ENCODE measurements at regions not wholly inside any gene's neighbourhood (a gene's known extent, or its start where the extent isn't known, plus 50 kb on each side); places are given as distances from the start of the nearest gene placed in this dataset.
"Not testable (repeated sequence)": the region's sequence is repeated elsewhere in the genome, so short reads cannot be mapped to it uniquely, and the experiment has no call there.

DNA sequence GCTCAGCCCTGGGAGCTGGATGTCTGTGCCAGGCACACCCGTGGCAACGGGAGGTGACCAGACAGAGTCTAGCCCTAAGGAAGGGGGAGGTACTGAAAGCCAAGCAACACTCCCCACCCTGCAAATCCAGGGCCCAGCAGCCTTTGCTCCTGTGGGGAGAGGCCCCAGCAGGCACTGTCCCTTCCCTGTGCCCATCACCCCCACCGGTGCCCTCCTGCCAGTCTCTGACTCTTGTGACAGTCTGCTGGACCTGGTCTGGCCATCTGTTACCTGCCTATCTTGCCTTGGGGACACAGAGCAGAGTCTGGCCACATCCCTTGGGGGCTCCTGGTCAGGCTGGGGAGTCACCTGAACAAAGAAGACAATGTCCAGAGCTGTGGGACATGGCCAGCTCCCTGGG lies 520.2 kb downstream of the TP53TG3F start:
- not testable (repeated sequence) for ATAC-seq; H3K27me3 Mint-ChIP-seq (ENCODE audit: low read depth)

DNA sequence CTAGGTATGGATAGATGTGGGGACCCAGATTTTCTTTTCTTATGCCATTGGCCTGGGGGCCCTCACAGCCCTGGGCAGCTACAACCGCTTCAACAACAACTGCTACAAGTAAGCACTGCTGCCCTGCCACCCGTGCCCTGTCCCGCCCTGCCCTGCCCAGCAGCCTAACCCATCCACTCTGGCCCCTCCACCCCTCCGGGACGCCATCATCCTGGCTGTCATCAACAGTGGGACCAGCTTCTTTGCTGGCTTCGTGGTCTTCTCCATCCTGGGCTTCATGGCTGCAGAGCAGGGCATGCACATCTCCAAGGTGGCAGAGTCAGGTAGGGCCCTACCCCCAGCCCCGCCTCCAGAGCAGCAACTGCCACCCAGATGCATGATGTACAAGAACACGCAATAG lies 521.3 kb downstream of the TP53TG3F start:
- H3K9me3 Mint-ChIP-seq; H3K27me3 Mint-ChIP-seq (ENCODE audit: low read depth); DNase-seq; H3K4me1 Mint-ChIP-seq (ENCODE audit: low read depth); H3K4me3 Mint-ChIP-seq; ATAC-seq; H3K36me3 Mint-ChIP-seq (ENCODE audit: insufficient read depth): not testable (repeated sequence)

More for the DNA sequence above, 520.2 kb downstream of the TP53TG3F start:
- not testable (repeated sequence) for H3K9me3 Mint-ChIP-seq; H3K4me3 Mint-ChIP-seq; H3K36me3 Mint-ChIP-seq (ENCODE audit: insufficient read depth); H3K4me1 Mint-ChIP-seq (ENCODE audit: low read depth); DNase-seq

DNA sequence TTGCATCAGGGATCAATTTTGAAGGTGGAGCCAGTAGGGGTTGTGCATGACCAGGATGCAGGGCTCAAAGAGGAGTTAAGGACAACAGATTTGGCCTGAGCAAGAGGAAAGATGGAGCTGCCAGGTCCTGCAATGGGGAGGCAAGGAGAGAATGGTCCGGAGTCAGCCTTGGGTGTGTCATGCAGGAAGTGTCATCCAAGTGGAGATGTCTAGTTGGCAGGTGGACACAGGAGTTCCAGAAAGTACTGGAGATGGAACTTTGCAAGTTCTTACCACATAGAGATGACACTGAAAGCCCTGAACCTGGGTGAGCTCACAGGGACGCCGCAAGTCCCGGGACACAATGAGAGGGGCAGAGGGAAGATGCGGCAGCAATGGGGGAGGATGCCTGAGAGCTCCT lies 525.0 kb downstream of the TP53TG3F start:
- not testable (repeated sequence) for H3K4me3 Mint-ChIP-seq; H3K36me3 Mint-ChIP-seq (ENCODE audit: insufficient read depth); ATAC-seq; H3K4me1 Mint-ChIP-seq (ENCODE audit: low read depth); DNase-seq; H3K27me3 Mint-ChIP-seq (ENCODE audit: low read depth); H3K9me3 Mint-ChIP-seq

GRCh38 chr16:33986521-33986920 lies 527.1 kb downstream of the TP53TG3F start:
- not testable (repeated sequence) for H3K36me3 Mint-ChIP-seq (ENCODE audit: insufficient read depth); DNase-seq

GRCh38 chr16:33987348-33987963 lies 528.0 kb downstream of the TP53TG3F start:
- H3K36me3 Mint-ChIP-seq (ENCODE audit: insufficient read depth); H3K9me3 Mint-ChIP-seq; H3K27me3 Mint-ChIP-seq (ENCODE audit: low read depth); H3K4me1 Mint-ChIP-seq (ENCODE audit: low read depth); DNase-seq; H3K4me3 Mint-ChIP-seq; ATAC-seq: not testable (repeated sequence)

More at GRCh38 chr16:33986521-33986920, 527.1 kb downstream of the TP53TG3F start:
- ATAC-seq; H3K9me3 Mint-ChIP-seq; H3K4me3 Mint-ChIP-seq; H3K4me1 Mint-ChIP-seq (ENCODE audit: low read depth); H3K27me3 Mint-ChIP-seq (ENCODE audit: low read depth): not testable (repeated sequence)

DNA sequence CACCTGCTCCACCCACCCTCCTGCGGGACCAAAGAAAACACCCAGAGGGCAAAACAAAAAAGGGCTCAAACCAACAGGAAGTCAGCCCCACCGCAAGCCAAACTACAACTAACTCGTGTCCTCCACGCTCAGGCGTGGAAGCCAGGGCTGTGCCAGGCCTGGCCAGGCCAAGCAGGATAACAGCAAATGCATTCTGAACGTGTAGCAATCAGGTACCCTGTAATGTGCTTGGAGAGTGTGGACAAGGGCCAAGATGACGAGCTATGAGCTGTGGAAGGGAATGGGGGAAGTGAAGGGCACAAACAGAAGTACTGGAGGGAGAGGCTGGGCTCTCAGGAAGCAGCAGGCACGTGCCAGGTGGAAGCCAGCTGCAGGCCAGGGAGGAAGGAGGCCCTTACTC lies 528.6 kb downstream of the TP53TG3F start:
- ATAC-seq; H3K4me3 Mint-ChIP-seq; H3K36me3 Mint-ChIP-seq (ENCODE audit: insufficient read depth); H3K9me3 Mint-ChIP-seq; DNase-seq; H3K27me3 Mint-ChIP-seq (ENCODE audit: low read depth); H3K4me1 Mint-ChIP-seq (ENCODE audit: low read depth): not testable (repeated sequence)

DNA sequence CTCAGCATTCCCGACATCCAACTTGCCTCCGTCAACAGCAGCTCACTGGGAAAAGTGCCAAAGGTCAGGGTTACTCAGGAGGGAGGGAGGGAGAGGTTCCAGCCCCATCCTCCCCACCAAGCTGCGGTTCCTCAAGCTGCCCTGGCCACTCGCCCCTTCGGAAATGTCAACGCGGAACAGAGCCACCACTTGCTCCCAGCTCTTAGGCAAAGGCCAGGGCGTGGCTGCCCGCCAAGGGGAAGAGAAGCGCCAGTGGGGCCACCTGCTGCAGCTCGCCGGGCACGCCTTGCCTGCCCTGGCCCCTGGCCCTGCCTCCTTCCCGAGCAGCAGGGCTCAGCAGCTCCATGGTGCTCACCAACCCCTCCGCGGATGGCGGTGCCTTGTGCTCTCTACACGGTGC lies 531.1 kb downstream of the TP53TG3F start:
- H3K9me3 Mint-ChIP-seq; DNase-seq; H3K4me3 Mint-ChIP-seq; H3K4me1 Mint-ChIP-seq (ENCODE audit: low read depth); H3K27me3 Mint-ChIP-seq (ENCODE audit: low read depth); ATAC-seq; H3K36me3 Mint-ChIP-seq (ENCODE audit: insufficient read depth): not testable (repeated sequence)

- not testable (repeated sequence) for H3K36me3 Mint-ChIP-seq (ENCODE audit: insufficient read depth)
These were observed 533.2 kb downstream of the TP53TG3F start for GRCh38 chr16:33992513-33993177.

DNA sequence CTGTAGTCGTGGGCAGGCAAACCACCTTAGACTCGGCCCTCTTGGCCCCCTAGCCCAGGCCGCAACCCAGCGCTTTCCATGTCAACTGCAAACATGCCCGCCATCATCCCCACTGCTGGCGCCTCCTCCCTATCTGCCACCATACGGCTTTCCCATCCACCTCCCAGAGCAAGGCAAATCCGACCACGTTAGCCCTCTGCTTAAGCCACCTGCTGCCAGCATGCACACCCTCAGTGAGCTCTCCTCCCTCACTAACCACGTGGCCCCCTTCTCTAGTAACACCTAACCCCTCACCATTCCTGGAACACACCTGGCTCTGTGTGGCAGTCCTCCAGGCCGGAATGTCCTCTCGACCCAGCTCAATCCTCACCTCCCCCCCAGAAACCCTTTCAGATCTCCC lies 534.8 kb downstream of the TP53TG3F start:
- H3K36me3 Mint-ChIP-seq (ENCODE audit: insufficient read depth); H3K4me3 Mint-ChIP-seq; H3K27me3 Mint-ChIP-seq (ENCODE audit: low read depth); ATAC-seq; DNase-seq; H3K9me3 Mint-ChIP-seq; H3K4me1 Mint-ChIP-seq (ENCODE audit: low read depth): not testable (repeated sequence)

More at GRCh38 chr16:33992513-33993177, 533.2 kb downstream of the TP53TG3F start:
- H3K4me3 Mint-ChIP-seq; H3K4me1 Mint-ChIP-seq (ENCODE audit: low read depth); DNase-seq; H3K27me3 Mint-ChIP-seq (ENCODE audit: low read depth); H3K9me3 Mint-ChIP-seq; ATAC-seq: not testable (repeated sequence)

DNA sequence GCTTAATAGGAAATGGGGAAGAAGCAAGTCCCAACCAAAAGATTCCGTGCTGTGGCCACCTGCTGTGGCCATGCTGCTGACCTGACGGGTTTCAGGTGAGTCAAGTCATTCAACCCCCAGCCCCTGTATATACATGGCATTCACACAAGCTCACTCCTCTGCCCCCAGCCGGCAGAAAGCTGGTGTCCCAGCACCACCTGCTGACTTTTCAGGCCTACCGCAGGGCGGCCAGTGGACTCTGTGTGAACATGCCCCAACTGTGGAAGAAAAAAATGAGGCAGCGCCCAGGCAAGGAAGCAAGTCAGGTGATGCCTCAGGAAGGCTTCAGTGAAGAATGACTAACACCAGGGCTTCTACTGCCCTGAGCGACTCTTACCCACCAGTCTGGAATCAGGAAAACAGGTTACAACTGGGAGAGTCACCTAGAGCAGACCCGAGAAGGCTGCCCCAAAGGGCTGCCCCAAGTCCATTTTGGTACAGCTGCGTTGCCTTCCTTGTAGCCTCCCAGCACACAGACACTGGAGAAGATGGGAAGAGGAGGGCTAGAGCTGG lies 536.5 kb downstream of the TP53TG3F start:
- not testable (repeated sequence) for H3K27me3 Mint-ChIP-seq (ENCODE audit: low read depth); H3K4me1 Mint-ChIP-seq (ENCODE audit: low read depth); H3K9me3 Mint-ChIP-seq; ATAC-seq; H3K36me3 Mint-ChIP-seq (ENCODE audit: insufficient read depth); H3K4me3 Mint-ChIP-seq; DNase-seq

DNA sequence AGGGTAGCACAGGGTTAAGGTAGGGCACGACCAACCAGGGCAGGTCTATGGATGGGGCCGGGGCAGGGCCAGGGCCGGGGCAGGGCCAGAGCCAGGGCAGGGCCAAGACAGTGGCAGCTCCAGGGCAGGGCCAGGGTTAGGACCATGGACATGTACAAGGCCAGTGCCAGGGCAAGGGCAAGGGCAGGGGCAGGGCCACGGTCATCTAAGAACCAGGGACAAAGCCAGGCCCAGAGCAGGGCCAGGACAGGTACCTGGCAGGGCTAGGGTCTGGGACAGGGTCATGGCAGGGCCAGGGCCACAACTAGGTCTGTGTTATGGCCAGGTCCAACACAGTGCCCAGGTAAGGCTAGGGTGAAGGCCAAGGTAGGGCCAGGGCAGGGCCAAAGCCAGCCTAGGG lies 541.8 kb downstream of the TP53TG3F start:
- H3K9me3 Mint-ChIP-seq, DNase-seq: not testable (repeated sequence)

GRCh38 chr16:34001961-34002360 lies 542.5 kb downstream of the TP53TG3F start:
- not testable (repeated sequence) for H3K4me1 Mint-ChIP-seq (ENCODE audit: low read depth); DNase-seq

More for the DNA sequence above, 541.8 kb downstream of the TP53TG3F start:
- H3K27me3 Mint-ChIP-seq (ENCODE audit: low read depth); H3K4me3 Mint-ChIP-seq; H3K4me1 Mint-ChIP-seq (ENCODE audit: low read depth); ATAC-seq; H3K36me3 Mint-ChIP-seq (ENCODE audit: insufficient read depth): not testable (repeated sequence)

DNA sequence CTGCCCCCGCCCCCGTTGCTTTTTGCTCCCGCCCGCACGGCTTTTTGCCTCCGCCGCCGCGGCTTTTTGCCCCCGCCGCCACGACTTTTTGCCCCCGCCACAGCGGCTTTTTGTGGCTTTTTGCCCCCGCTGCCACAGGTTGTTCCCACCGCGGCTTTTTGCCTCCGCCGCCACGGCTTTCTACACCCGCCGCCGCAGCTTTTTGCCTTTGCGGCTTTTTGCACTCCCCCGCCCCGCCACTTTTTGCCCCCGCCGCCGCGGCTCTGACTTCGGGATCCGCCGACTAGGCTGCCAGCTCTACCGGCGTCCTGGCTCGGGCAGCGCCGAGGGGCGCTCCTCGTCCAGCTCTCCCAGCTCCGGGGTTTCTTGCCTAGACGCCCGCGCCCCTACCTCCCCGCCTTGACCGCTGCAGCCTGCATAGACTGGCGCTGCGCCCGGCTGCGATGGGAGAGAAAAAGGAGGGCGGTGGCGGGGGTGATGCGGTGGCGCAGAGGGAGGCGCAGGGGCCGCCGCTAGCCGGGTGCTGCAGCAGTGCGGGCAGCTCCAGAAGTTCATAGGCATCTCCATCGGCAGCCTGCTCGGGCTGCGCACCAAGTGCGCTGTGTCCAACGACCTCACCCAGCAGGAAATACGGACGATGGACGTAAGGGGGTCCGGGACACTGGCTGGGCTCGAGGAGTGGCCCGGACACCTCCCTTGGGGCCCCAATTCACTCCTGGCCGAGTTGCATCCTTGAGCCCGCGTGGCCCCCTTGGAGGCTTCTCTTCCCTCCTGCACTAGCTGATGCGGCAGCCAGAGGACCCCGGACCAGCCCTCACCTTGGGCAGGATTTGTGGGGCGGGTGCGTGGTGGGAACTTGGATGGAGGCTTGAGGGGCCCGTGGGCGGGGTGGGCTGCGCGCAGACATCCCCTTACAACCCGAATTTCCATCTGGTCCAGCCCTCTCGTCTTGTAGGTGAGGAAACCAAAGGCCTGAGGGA lies 555.7 kb downstream of the TP53TG3F start:
- not testable (repeated sequence) for DNase-seq; H3K9me3 Mint-ChIP-seq; H3K4me1 Mint-ChIP-seq (ENCODE audit: low read depth); ATAC-seq; H3K4me3 Mint-ChIP-seq; H3K27me3 Mint-ChIP-seq (ENCODE audit: low read depth); H3K36me3 Mint-ChIP-seq (ENCODE audit: insufficient read depth)

More at GRCh38 chr16:34001961-34002360, 542.5 kb downstream of the TP53TG3F start:
- H3K9me3 Mint-ChIP-seq; ATAC-seq; H3K27me3 Mint-ChIP-seq (ENCODE audit: low read depth); H3K36me3 Mint-ChIP-seq (ENCODE audit: insufficient read depth); H3K4me3 Mint-ChIP-seq: not testable (repeated sequence)

DNA sequence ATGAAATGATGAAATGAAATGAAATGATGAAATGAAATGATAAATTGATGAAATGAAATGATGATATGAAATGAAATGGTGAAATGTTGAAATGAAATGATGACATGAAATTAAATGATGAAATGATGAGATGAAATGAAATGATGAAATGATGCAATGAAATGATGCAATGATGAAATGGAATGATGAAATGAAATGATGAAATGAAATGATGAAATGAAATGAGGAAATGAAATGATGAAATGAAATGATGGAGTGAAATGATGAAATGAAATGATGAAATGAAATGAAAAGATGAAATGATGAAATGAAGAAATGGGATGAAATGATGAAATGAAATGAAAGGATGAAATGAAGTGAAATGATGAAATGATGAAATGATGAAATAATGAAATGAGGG lies 558.9 kb downstream of the TP53TG3F start:
- H3K36me3 Mint-ChIP-seq (ENCODE audit: insufficient read depth); H3K27me3 Mint-ChIP-seq (ENCODE audit: low read depth); DNase-seq; H3K4me1 Mint-ChIP-seq (ENCODE audit: low read depth); H3K4me3 Mint-ChIP-seq; ATAC-seq: not testable (repeated sequence)
- peaks cover 21% of the 10 kb centered on the region for H3K9me3 Mint-ChIP-seq

Measured in activated T-cell treated with anti-CD3 and anti-CD28 coated beads, Interleukin-2, amount 50 U/mL, for 4 hours (primary cell).